HG02571 (cell line): ENCODE measurements at regions not wholly inside any gene's neighbourhood (a gene's known extent, or its start where the extent isn't known, plus 50 kb on each side); places are given as distances from the start of the nearest gene placed in this dataset.

Source experiments
- ATAC-seq: cut with Tn5 transposase; IDR thresholded peaks from one replicate; pipeline ENCODE4 v1.9.1; 2021; ENCODE audit warnings: mild to moderate bottlenecking, moderate library complexity; ENCODE audit not compliant: unreplicated experiment

DNA sequence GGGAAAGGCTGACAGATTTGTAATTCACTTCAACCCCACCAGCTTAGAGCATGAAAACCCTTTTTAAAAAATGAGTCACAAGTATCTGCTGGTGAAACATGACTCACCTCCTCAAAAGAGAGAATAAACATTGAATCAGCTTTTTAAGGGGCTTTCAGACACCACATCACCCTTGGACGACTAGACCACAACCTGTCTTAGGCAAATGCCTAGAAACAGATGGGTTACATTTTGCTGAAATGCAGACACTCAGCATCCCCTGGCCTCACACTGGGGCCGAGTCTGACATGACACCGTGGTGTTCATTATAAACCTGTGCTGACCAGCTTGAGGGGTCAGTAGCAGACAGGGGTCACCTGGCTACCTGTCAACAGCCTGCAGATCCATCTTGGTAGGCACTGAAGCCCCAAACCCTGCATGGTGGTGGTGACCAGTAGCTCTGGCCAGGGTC is 175.3 kb upstream of the CST7 start:
- no peak for ATAC-seq

DNA sequence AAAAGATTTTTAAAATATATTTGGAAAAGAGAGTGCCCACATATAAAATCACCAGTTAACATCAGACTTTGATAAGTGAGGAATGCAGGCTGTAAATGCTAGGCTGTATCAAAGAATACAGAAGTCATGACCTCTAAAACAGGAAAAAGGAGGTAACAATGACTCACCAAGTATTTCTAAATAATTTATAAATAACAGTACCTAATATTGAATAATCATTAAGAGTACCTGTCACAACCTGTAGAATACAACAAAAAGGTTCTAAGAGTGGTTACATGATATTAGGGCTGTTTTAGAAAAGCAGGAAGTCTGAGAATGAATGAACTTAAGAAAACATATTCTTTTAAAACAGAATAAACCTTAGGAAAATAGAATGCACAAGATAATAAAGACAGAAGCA is 173.1 kb upstream of the CST7 start:
- ATAC-seq, result no peak

DNA sequence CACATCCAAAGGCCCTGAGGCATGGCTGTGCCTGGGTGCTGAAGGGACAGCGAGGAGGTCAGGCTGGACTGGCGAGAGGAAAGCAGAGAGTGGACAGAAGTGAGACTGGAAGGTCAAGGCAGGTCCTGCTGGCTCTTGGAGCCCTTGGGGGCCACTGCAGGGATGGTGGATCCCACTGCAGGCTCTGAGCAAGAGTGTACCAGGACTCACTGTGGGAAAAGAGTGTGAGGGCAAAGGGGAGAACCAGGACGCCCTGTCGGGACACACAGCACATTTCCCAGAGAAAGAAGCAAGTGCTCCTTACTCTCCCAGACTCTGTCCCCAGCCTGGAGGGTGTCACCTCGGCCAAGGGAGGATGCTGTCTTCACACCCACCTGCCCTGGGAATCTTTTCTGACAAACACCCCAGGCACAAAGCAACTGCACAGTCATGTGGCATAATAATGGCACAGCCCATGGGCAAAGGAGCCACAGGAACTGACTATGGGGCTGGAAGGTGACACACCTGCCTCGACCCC is 172.3 kb upstream of the CST7 start:
- no peak for ATAC-seq

GRCh38 chr20:24777746-24778145 is 171.3 kb upstream of the CST7 start:
- ATAC-seq, result no peak

- ATAC-seq, result no peak
Measured at GRCh38 chr20:24778585-24779031, 170.5 kb upstream of the CST7 start.

DNA sequence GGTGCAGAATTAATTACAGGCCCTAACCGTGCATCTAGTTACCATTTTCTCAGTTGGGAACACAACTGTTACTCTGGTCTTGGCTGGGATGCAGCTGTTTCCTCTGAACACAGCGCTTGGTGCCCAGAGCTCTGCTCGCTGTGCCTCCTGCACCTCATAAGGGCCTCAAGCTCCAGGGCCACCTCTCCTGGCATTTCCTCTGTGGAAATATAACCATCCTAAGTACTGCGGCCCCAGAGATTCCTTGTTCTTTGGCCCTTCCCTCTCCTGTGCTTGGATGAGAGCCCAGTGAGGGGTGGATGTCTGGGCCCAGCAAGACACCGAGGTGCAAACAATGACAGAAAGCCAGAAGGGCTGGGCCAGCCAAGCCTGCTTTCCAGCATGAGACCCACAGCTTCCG is 169.9 kb upstream of the CST7 start:
- ATAC-seq, result no peak

DNA sequence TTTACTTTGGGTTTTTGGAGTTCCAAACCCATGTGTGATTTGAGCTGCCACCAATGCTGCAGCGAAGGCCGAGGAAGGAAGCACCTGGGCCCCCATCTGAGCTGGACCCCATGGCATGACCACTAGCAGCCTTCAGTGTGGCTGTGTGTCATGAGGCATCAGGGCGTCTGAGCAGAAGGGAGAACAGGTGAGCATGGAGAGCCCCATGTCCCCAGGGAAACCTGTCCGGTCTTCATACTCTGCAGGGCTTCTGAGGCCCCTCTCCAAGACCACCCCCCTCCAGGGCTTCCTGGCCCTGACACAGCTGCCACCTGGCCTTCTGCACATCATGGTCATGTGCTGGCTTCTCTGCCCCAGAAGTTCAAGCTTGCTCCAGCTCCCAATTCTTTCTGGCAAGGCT is 169.1 kb upstream of the CST7 start:
- ATAC-seq, result no peak

DNA sequence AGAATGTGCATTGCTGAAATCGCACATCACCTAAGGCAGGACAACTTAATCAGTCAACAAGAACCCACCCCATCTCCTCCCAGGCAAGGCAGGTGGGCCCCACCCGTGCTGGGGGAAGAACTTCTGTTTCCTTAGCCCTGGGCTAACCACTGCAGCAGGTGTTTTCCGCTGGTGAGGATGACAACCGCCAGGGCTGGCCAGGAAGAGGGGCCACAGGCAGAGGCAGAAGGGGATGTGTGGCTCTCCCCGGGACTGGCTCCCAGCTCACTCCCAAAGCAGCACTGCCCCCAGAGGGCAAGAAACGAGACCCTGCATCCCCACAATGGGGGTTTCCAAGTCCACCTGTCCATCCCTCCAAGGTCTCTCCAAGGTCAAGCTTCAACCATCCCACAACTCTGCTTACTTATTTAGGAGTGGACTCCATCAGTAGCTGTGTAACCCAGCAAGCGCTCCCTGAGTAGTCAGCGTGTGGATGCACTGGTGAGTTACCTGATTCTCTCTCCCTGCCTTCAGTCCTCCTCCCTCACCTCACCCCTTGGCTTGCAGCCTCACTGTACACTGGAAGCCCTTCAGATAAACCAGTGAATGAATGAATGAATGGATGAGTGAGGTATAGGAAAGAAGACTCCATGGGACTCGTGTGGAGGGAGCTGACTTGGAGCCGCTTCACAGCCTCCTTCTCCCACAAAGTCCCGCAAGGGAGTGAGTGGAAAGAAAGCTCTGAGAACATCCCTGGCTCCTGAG is 168.2 kb upstream of the CST7 start:
- no peak for ATAC-seq

DNA sequence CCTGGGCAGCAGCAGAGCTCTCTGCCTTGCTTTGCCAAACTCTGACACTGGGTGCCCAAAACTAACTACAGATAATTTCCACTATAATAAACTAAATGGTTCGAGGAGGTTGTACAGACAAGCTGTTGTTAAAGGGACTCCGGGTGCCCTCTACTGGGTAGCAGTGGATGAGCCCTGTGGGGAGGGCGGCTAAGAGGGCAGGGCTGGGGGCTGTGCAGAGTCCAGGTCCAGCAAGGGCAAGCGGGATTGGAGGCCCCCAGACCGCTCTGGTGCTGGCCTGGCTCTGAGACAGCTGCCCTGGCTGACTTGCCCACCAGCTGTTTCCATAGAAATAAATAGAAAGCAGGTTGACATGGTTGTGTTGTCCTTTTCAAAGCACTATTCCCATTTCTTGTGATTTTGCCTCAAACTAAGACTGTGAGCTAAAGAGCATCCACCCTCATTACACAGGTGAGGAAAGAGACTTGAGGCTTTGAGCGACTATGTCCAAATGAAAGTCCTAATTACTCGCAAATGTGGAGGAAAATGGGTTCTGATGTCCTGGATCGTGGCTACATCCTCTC is 167.6 kb upstream of the CST7 start:
- ATAC-seq, result no peak

GRCh38 chr20:24782301-24782700 is 166.8 kb upstream of the CST7 start:
- ATAC-seq, result no peak

DNA sequence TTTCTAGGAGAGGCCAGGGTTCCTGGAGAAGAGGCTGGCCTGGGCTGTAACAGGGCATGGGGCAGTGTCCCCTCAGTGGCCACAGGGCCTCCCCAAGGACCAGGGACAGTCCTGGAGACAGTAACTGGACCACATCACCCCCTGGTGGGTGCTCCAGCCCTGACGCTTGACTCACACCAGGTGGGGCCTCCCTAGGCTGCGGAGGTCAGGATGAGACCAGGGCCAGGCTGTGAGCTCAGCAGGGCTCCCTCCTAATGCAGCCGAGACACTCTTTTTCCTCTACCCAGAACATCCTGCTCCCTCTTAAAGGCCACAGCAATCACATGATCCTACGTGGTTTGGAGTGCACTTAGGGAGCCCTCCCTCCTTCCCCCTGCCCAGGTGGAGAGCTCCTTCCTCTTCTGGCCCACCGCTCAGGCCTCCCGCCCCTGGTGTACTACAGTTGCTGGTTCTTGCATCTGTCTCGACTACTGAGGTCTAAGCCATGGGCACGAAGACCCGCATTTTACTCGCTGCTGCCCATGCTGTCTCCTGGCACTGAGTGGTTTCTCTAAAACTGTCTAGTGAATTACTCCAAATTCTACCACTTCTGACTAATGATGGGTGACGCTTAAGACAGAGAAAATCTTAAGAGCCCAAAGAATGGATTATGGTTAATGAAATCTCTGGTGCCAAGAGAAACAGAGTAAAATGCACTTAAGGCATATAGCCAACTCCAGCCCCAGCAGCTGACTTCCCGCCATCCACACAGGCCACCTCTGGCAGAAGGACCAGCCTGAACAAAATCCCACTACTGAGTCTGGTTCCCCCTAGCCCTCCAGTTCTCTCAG is 166.1 kb upstream of the CST7 start:
- ATAC-seq, result no peak

DNA sequence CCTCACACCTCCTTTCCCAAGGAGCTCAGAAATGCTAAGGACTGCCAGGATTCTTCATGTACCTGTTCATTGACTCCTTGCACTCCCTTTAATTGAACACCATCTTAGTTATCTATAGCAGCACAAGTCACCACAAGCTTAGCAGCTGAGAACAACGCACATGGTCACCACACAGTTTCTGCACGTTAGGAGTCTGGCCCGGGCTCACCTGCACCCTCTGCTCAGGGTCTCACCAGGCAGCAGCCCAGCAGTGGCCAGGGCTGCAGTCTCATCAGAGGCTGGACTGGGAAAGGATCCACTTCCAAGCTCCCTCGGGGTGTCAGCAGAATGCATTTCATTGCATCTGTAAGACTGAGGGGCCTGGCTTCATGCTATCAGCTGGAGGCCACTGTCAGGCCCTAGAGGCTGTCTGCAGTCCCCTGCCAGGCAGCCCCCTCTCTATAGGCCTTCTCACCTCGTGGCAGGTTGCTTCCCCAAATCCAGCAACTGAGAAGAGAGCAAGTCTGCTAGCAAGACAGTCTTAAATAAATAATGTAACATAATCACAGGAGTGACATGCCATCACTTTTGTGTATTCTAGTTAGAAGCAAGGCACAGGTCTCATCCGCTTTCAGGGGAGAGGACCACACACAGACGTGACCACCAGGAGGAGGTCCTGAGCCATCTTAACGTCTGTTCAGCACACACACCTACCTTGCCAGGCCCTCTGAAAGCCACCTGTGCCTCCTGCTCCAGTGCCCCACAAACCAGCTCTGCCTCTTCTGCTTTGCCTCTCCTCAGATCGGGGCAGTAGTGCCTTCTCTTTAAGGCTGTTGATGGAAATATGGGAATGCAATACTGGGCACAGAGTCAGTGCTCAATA is 165.2 kb upstream of the CST7 start:
- no peak for ATAC-seq

GRCh38 chr20:24784607-24785006 is 164.5 kb upstream of the CST7 start:
- ATAC-seq, result no peak

DNA sequence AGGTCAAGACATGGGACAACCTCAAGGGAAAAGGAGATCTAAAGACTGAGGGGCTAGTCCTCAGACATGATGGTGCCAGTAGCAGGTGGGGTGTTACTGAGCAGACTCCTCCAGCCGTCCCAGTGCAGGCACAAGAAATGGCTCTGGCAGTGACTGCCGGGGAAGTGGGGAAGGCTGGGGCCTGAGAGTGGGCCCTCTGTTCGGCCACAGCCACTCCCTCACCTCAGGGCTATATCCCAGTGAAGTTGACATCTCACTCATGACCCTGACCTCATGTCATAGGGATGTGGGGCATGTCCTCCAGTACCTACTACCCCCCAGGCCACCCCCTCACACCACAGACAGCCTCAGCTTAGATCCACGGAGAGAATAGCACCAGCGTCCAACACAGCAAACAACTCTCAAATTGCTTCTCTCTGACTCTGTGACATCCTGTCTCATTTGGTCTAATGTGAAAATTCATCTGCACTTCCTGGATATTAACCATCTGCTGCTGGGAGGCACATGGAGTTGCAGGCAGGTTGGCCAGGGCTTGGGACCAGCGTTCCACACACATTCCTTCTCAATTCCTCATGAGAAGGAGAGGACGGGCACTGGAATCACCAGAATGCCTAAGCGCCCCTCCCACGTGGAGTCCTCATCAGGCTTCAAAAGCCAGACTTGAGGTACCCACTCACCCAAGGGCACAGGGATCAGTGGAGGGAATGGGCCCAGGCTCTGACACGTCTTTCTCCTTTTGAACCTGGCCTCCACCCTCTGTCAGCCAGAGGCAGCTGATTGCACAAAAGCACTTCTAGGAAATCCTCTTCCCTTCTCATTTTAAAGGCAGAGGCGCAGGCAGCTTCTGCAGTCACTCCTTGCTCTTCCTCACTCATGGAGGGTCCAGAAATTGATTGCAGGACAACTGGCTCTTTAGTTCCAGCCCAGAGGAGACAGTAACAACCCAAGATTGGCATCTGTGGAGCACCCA is 163.6 kb upstream of the CST7 start:
- no peak for ATAC-seq

DNA sequence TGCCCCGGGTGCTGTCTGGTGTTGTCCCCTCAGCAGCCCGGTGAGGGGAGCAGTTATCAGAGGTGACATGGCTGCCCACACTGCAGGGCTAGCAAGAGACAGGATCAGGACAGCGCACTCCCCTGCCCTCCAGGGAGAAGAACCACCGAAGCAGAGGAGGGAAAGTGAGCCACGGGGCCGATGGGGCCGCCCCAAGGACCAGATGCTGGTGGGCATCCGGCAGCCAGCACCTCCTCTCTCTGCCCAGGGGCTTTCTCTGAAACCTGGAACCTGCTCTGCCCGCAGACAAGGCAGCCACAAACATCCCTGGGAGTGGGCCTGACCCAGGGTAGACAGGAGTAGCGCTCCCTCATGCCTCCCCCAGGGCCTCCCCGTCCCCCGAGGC is 163.0 kb upstream of the CST7 start:
- no peak for ATAC-seq

GRCh38 chr20:24786646-24787045 is 162.4 kb upstream of the CST7 start:
- ATAC-seq, result no peak

DNA sequence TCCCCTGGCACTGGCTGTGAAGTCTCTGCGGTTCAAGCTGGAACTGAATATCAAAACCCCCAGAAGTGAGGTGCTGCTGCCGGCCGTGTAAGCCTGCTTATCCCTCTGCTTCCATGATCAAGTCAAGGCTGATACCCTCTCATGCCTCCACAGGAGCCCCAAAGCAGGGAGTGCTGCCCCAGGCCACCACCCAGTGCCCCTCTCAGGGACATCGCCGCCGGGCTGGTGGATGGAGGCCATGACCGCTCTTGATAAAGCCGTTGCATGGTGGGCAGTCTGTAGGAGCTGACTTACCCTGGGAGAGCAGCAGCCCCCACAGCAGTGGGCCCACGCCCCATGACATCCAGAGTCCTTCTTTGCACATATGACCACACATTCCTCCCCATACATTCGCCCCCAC is 162.0 kb upstream of the CST7 start:
- no peak for ATAC-seq

DNA sequence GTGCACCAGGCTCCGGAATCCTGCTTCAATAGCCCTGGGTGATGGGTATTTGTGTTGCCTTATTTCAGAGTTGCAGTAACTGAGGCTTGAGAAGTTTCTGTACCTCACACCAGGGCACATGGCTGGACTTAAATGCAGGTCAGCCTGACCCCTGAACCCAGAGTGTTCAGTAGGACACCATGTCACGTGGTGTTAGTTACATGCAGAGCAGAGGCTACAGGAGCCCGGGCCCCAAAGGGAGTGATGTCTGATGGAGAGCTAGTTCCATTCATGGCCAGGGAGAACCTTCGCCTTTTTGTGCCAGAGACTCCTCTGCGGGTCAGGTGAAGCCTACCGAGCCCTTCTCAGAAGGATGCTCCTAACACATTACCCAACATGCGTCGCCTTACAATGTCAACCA is 161.4 kb upstream of the CST7 start:
- no peak for ATAC-seq

GRCh38 chr20:24789877-24790276 is 159.2 kb upstream of the CST7 start:
- no peak for ATAC-seq
